EH (cell line): ENCODE measurements at regions not wholly inside any gene's neighbourhood (a gene's known extent, or its start where the extent isn't known, plus 50 kb on each side); places are given as distances from the start of the nearest gene placed in this dataset.
A peak's percentile ranks its signal among the peaks of the same experiment; 100 is the strongest.

Experiments used
- DNase-seq: peaks from one replicate; pipeline ENCODE4 v3.0.0-alpha.2; 2015; ENCODE audit warnings: low read depth

- no peak for DNase-seq
Observed at GRCh38 chr6:47151232-47151898, 109.2 kb upstream of the ADGRF1 start.

- DNase-seq, result no peak
Observed at GRCh38 chr6:47149554-47149953, 107.4 kb upstream of the ADGRF1 start.

GRCh38 chr6:47149066-47149465 lies 106.9 kb upstream of the ADGRF1 start:
- DNase-seq, result no peak

GRCh38 chr6:47147836-47148344 lies 105.8 kb upstream of the ADGRF1 start:
- no peak for DNase-seq

GRCh38 chr6:47147175-47147727 lies 105.1 kb upstream of the ADGRF1 start:
- DNase-seq, result no peak

GRCh38 chr6:47146431-47147174 lies 104.5 kb upstream of the ADGRF1 start:
- DNase-seq, result peak; percentile 70

GRCh38 chr6:47145212-47145611 lies 103.1 kb upstream of the ADGRF1 start:
- peak; percentile 35 for DNase-seq

GRCh38 chr6:47144306-47144705 lies 102.2 kb upstream of the ADGRF1 start:
- DNase-seq, result peak; percentile 34

- DNase-seq, result no peak
Observed at GRCh38 chr6:47141963-47142362, 99.8 kb upstream of the ADGRF1 start.

- DNase-seq, result no peak
Observed at GRCh38 chr6:47141171-47141570, 99.0 kb upstream of the ADGRF1 start.

- peak; percentile 36 for DNase-seq
Observed at GRCh38 chr6:47138046-47138445, 95.9 kb upstream of the ADGRF1 start.

- DNase-seq, result no peak
Observed at GRCh38 chr6:47137073-47137472, 94.9 kb upstream of the ADGRF1 start.

- peak; percentile 80 for DNase-seq
Observed at GRCh38 chr6:47135772-47136171, 93.6 kb upstream of the ADGRF1 start.

- peak; percentile 86 for DNase-seq
Observed at GRCh38 chr6:47134476-47135189, 92.5 kb upstream of the ADGRF1 start.

GRCh38 chr6:47133230-47134000 lies 91.3 kb upstream of the ADGRF1 start:
- DNase-seq, result no peak

- DNase-seq, result no peak
Observed at GRCh38 chr6:47132724-47133123, 90.6 kb upstream of the ADGRF1 start.

- DNase-seq, result no peak
Observed at GRCh38 chr6:47131773-47132172, 89.6 kb upstream of the ADGRF1 start.

- DNase-seq, result no peak
Observed at GRCh38 chr6:47130086-47130485, 88.0 kb upstream of the ADGRF1 start.

GRCh38 chr6:47129129-47129528 lies 87.0 kb upstream of the ADGRF1 start:
- no peak for DNase-seq

- DNase-seq, result peak; percentile 46
Observed at GRCh38 chr6:47126647-47127391, 84.7 kb upstream of the ADGRF1 start.

GRCh38 chr6:47118611-47119010 lies 76.5 kb upstream of the ADGRF1 start:
- no peak for DNase-seq
